SK-N-SH (cell line): ENCODE measurements at regions not wholly inside any gene's neighbourhood (a gene's known extent, or its start where the extent isn't known, plus 50 kb on each side); places are given as distances from the start of the nearest gene placed in this dataset.

Source experiments
- CTCF ChIA-PET: fragments of 300-600, 350-600 bp; formaldehyde crosslinking; extraction: SDS; loops from one replicate; lab custom pipeline; 2021; lab: Yijun Ruan, JAX
- POLR2A ChIA-PET: fragments of 350-600 bp; sonication (Branson Sonifier 250); formaldehyde crosslinking; extraction: SDS; loops from one replicate; lab custom pipeline; 2020; ENCODE audit warnings: antibody characterized with exemption, inconsistent platforms; lab: Yijun Ruan, JAX
- DNase-seq: peaks from one replicate; pipeline ENCODE4 v3.0.0; 2012
- H2AFZ ChIP-seq: fragments of 200-600 bp; sonication (generic); 2 replicates; pipeline ENCODE4 v1.8.1; 2016; ENCODE audit warnings: antibody characterized with exemption, mild to moderate bottlenecking, low read depth
- H3F3A ChIP-seq: fragments of 200-600 bp; sonication (generic); replicated peaks from 2 replicates; pipeline ENCODE3; 2016; ENCODE audit warnings: antibody characterized with exemption, mild to moderate bottlenecking; ENCODE audit not compliant: insufficient read depth
- H3K27ac ChIP-seq, 2 experiments: fragments of 200-500 bp in 1 of 2; fragments of 200-600 bp in 1 of 2; sonication (Bioruptor generic) in 1 of 2; sonication (generic), shearing (Covaris generic) in 1 of 2; 2 replicates each; pipeline versions ENCODE4 v1.5.1 to v1.6.1; 2014 to 2016; ENCODE audit warnings: low read depth in 2 of 2, inconsistent platforms in 1 of 2, low read length in 1 of 2, mild to moderate bottlenecking in 1 of 2, mixed read lengths in 1 of 2
- H3K27me3 ChIP-seq: fragments of 200-600 bp; sonication (generic), shearing (Covaris generic); 2 replicates; pipeline ENCODE4 v1.6.1; 2016; ENCODE audit warnings: mixed run types; ENCODE audit not compliant: insufficient read depth
- H3K36me3 ChIP-seq, 2 experiments: fragments of 200-500 bp in 1 of 2; fragments of 200-600 bp in 1 of 2; sonication (Bioruptor generic) in 1 of 2; sonication (generic) in 1 of 2; replicated peaks in 1 of 2; 2 replicates each; pipeline versions ENCODE3 to v1.5.1; 2014 to 2016; ENCODE audit warnings: low read length in 1 of 2, mild to moderate bottlenecking in 1 of 2; ENCODE audit not compliant: insufficient read depth in 2 of 2, control insufficient read depth in 1 of 2
- H3K4me1 ChIP-seq, 2 experiments: fragments of 200-500 bp in 1 of 2; fragments of 200-600 bp in 1 of 2; sonication (Bioruptor generic) in 1 of 2; sonication (generic), shearing (Covaris generic) in 1 of 2; 2 replicates each; pipeline versions ENCODE4 v1.5.1 to v1.6.1; 2014 to 2016; ENCODE audit warnings: low read depth in 1 of 2, low read length in 1 of 2, mixed run types in 1 of 2; ENCODE audit not compliant: insufficient read depth in 2 of 2, control insufficient read depth in 1 of 2
- H3K4me2 ChIP-seq: fragments of 200-600 bp; sonication (generic), shearing (Covaris generic); 2 replicates; pipeline ENCODE4 v1.6.1; 2017; ENCODE audit warnings: mixed run types
- H3K4me3 ChIP-seq, 2 experiments: fragments of 200-500 bp in 1 of 2; fragments of 200-600 bp in 1 of 2; sonication (Bioruptor generic) in 1 of 2; sonication (generic), shearing (Covaris generic) in 1 of 2; 2 replicates each; pipeline versions ENCODE4 v1.5.1 to v1.8.1; 2014 to 2016; ENCODE audit warnings: low read depth in 2 of 2, inconsistent platforms in 1 of 2, low read length in 1 of 2, mild to moderate bottlenecking in 1 of 2, mixed read lengths in 1 of 2, moderate library complexity in 1 of 2
- H3K79me2 ChIP-seq: fragments of 200-600 bp; sonication (generic); 2 replicates; pipeline ENCODE4 v1.8.1; 2017; ENCODE audit warnings: mild to moderate bottlenecking; ENCODE audit not compliant: insufficient read depth
- H3K9ac ChIP-seq: fragments of 200-600 bp; sonication (generic); 2 replicates; pipeline ENCODE4 v1.6.1; 2017; ENCODE audit warnings: mixed run types
- H3K9me2 ChIP-seq: fragments of 200-600 bp; sonication (generic); 2 replicates; pipeline ENCODE4 v1.6.1; 2017; ENCODE audit warnings: mixed run types
- H3K9me3 ChIP-seq: fragments of 200-600 bp; sonication (generic); 2 replicates; pipeline ENCODE4 v1.6.1; 2017; ENCODE audit warnings: mixed run types, mild to moderate bottlenecking, moderate library complexity
- H4K20me1 ChIP-seq: fragments of 200-600 bp; sonication (generic); 2 replicates; pipeline ENCODE4 v1.6.1; 2017; ENCODE audit warnings: mild to moderate bottlenecking, mixed run types; ENCODE audit not compliant: insufficient read depth
- ELF1 ChIP-seq: IDR thresholded peaks from 2 replicates; pipeline ENCODE4 v1.4.0; 2012
- EP300 ChIP-seq, 2 experiments: IDR thresholded peaks; 2 replicates each; pipeline versions ENCODE4 v1.4.0 to v1.6.1; 2012; ENCODE audit warnings: borderline replicate concordance in 1 of 2, low read depth in 1 of 2, low read length in 1 of 2
- FOSL2 ChIP-seq: IDR thresholded peaks from 2 replicates; pipeline ENCODE4 v1.4.0; 2012; ENCODE audit warnings: low read depth, mild to moderate bottlenecking, moderate library complexity, borderline replicate concordance
- GABPA ChIP-seq: IDR thresholded peaks from 2 replicates; pipeline ENCODE4 v1.4.0; 2012; ENCODE audit warnings: low read depth, mild to moderate bottlenecking
- GATA2 ChIP-seq: sonication (generic); formaldehyde crosslinking; IDR thresholded peaks from 2 replicates; pipeline ENCODE4 v1.5.0; 2020; ENCODE audit warnings: mild to moderate bottlenecking, missing genetic modification reagents
- MEF2A ChIP-seq: IDR thresholded peaks from 2 replicates; pipeline ENCODE4 v1.4.0; 2012; ENCODE audit warnings: low read depth, borderline replicate concordance
- NRF1 ChIP-seq: IDR thresholded peaks from 2 replicates; pipeline ENCODE4 v1.6.1; 2012; ENCODE audit warnings: low read depth, mild to moderate bottlenecking, low read length
- PBX3 ChIP-seq: IDR thresholded peaks from 2 replicates; pipeline ENCODE4; 2012
- POLR2AphosphoS5 ChIP-seq: IDR thresholded peaks from 2 replicates; pipeline ENCODE4 v1.6.1; 2012; ENCODE audit warnings: low read depth, low read length
- RAD21 ChIP-seq: IDR thresholded peaks from 2 replicates; pipeline ENCODE4 v1.6.1; 2012; ENCODE audit warnings: mild to moderate bottlenecking, low read length
- RCOR1 ChIP-seq: fragments of 150-350 bp; IDR thresholded peaks from 2 replicates; pipeline ENCODE4 v1.6.1; 2017; ENCODE audit warnings: antibody characterized with exemption, low read length
- RXRA ChIP-seq: IDR thresholded peaks from 2 replicates; pipeline ENCODE4 v1.4.0; 2012; ENCODE audit warnings: low read depth, mild to moderate bottlenecking, borderline replicate concordance
- SMC3 ChIP-seq: IDR thresholded peaks from 2 replicates; pipeline ENCODE4 v1.6.1; 2012; ENCODE audit warnings: low read depth, low read length, improper control_type of control experiment
- WGBS: methylation state at CpG from one replicate; pipeline ENCODE4 v1.1.6; 2017; ENCODE audit warnings: low lambda C conversion rate; 5-methylcytosine and 5-hydroxymethylcytosine counted together

- no peak overlapping the region for H3K4me3 ChIP-seq
- CTCF ChIA-PET: interaction anchor here (0.8 to 1.1 kb wide), 3 partner anchors 12 to 74 kb away, joined by 3 to 4 read pairs (median 3); no protein-coding TSS in a partner anchor
- H3K36me3 ChIP-seq: no peaks in the 10 kb centered on the region
- no peaks in the 10 kb centered on the region for H3K79me2 ChIP-seq
- no peak overlapping the region for H3K9ac ChIP-seq
- TF ChIP-seq POLR2AphosphoS5 (no peak), MEF2A (no peak), RXRA (no peak), SMC3 (no peak), PBX3 (no peak), ELF1 (no peak), RAD21 (no peak), FOSL2 (no peak)
- H3K27ac ChIP-seq: no peak overlapping the region
- no peaks in the 10 kb centered on the region for H4K20me1 ChIP-seq
- 35% methylated on average over 4 of the region's 4 CpGs for WGBS
- no peaks in the 10 kb centered on the region for H3F3A ChIP-seq
- no peak overlapping the region for H2AFZ ChIP-seq
- H3K4me1 ChIP-seq: peaks cover 0 to 4% of the 10 kb centered on the region in 2 experiments; a peak in 2 of 4 replicates
- no peak overlapping the region for H3K4me2 ChIP-seq
- H3K9me3 ChIP-seq: no peaks in the 10 kb centered on the region
- POLR2A ChIA-PET: no interaction called here
- H3K9me2 ChIP-seq: no peaks in the 10 kb centered on the region
- DNase-seq: no peak
- H3K27me3 ChIP-seq: no peaks in the 10 kb centered on the region
These were observed 186.6 kb upstream of the ADAMTS16 start for GRCh38 chr5:4953576-4953975.

DNA sequence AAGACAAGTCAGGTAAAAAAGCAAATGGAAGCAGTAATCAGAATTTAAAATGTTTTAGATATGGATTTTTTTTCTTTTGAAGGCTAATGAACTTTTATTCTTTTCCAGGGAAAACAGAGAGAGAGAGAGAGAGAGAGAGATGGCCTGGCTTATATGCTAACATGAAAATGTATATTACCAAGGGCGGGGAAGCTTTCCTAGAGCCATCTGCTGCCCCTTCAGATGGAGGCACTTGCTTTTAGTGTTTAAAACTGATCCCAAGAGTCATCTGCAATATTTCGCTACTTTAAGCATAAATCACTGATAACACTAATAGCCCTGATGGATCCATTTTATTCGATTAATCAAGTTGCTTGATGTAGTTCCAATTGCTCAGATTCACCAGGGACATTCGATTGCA is 186.1 kb upstream of the ADAMTS16 start:
- 8% methylated on average over 4 of the region's 4 CpGs for WGBS
- Histone ChIP-seq H3K79me2 (no peaks in the 10 kb centered on the region), H3K9ac (no peak overlapping the region), H3K4me2 (no peak overlapping the region), H2AFZ (no peak overlapping the region), H3K27me3 (no peaks in the 10 kb centered on the region), H3K4me3 (no peak overlapping the region), H3K36me3 (no peaks in the 10 kb centered on the region)
- CTCF ChIA-PET: interaction anchor here (0.8 to 1.1 kb wide), 2 partner anchors 12 to 13 kb away, joined by 3 to 4 read pairs; no protein-coding TSS in a partner anchor
- TF ChIP-seq GABPA (no peak), EP300 (IDR thresholded peaks at IDR 0.05; ENCODE audit: borderline replicate concordance in 1 of 2, low read depth in 1 of 2, low read length in 1 of 2) (peak in 1 of 2 experiments; percentile 22; a peak in 1 of 4 replicates), NRF1 (no peak)
- TF ChIP-seq, all 33 proteins: peak for 1
- H3K9me2 ChIP-seq: no peaks in the 10 kb centered on the region
- peak; percentile 33 for DNase-seq
- H3K27ac ChIP-seq: peak overlapping the region in 1 of 2 experiments; percentile 36; a peak in 1 of 4 replicates
- POLR2A ChIA-PET: no interaction called here
- H4K20me1 ChIP-seq: no peaks in the 10 kb centered on the region
- H3F3A ChIP-seq: no peaks in the 10 kb centered on the region
- peaks cover 0 to 4% of the 10 kb centered on the region in 2 experiments; a peak in 2 of 4 replicates for H3K4me1 ChIP-seq
- H3K9me3 ChIP-seq: no peaks in the 10 kb centered on the region

DNA sequence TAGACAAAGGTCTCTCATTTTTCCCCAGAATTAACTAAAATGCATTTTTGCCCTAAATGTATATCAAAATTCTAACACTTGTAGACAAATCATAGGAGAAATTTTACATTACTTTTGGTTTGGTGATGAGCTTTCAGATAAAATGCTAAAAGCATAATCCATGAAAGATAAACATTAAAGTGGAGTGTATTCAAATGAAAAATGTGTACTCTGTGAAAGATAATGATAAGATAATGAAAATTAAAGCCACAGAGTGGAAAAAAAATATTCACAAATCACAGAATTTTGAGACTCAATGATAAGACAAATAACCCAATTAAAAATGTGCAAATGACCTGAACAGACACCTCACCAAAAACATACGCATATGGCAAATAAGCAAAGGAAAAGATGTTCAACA is 176.9 kb upstream of the ADAMTS16 start:
- Histone ChIP-seq H3K4me2 (no peak overlapping the region), H4K20me1 (no peaks in the 10 kb centered on the region), H3K9me2 (no peaks in the 10 kb centered on the region), H2AFZ (no peak overlapping the region), H3K9me3 (no peaks in the 10 kb centered on the region), H3K27me3 (no peaks in the 10 kb centered on the region), H3K4me1 (peaks cover 0 to 4% of the 10 kb centered on the region in 2 experiments; a peak in 1 of 4 replicates), H3K4me3 (no peak overlapping the region), H3K36me3 (no peaks in the 10 kb centered on the region), H3F3A (no peaks in the 10 kb centered on the region), H3K9ac (no peak overlapping the region)
- 3% methylated on average over 1 of the region's 1 CpG for WGBS
- POLR2A ChIA-PET: interaction anchor here (0.7 kb wide), 1 partner anchor 35 kb away, joined by 3 read pairs; no protein-coding TSS in a partner anchor
- CTCF ChIA-PET: interaction anchor here (2.7 kb wide), 1 partner anchor 21 kb away, joined by 16 read pairs; no protein-coding TSS in a partner anchor
- TF ChIP-seq RCOR1: no peak
- peak; percentile 87 for TF ChIP-seq GATA2 (CRISPR knock-in tag)
- TF ChIP-seq FOSL2: no peak
- TF ChIP-seq EP300 (IDR thresholded peaks at IDR 0.05; ENCODE audit: borderline replicate concordance in 1 of 2, low read depth in 1 of 2, low read length in 1 of 2): peak in 1 of 2 experiments; percentile 44; a peak in 1 of 4 replicates
- TF ChIP-seq, all 33 proteins: peak for 2
- Histone ChIP-seq H3K27ac (peak overlapping the region in 1 of 2 experiments; percentile 68; a peak in 2 of 4 replicates), H3K79me2 (no peaks in the 10 kb centered on the region)
- DNase-seq: no peak
